Transverse colon (tissue), 4 donors: ENCODE measurements at regions not wholly inside any gene's neighbourhood (a gene's known extent, or its start where the extent isn't known, plus 50 kb on each side); places are given as distances from the start of the nearest gene placed in this dataset.

Experiments used
- POLR2A ChIP-seq: fragments of 450-650 bp; IDR thresholded peaks from one replicate; pipeline ENCODE4 v1.6.1; 2016; ENCODE audit warnings: antibody characterized with exemption, mild to moderate bottlenecking, moderate library complexity
- POLR2AphosphoS5 ChIP-seq, 3 donors: sonication (generic); formaldehyde crosslinking; IDR thresholded peaks; one replicate each; pipeline ENCODE4 v1.6.1; 2016; ENCODE audit warnings: antibody characterized with exemption in 3 of 3
- TF ChIP-seq, protein P1 (sequence below), 5 experiments: fragments of 200-600 bp in 3 of 5; fragments of 450-650 bp in 2 of 5; sonication (generic) in 3 of 5; IDR thresholded peaks; 1 replicate in 2 of 5; 2 replicates in 3 of 5; pipeline ENCODE4 v1.5.1; 2016 to 2017; ENCODE audit warnings: antibody characterized with exemption in 5 of 5, inconsistent platforms in 3 of 5, mild to moderate bottlenecking in 2 of 5, moderate library complexity in 1 of 5

DNA sequence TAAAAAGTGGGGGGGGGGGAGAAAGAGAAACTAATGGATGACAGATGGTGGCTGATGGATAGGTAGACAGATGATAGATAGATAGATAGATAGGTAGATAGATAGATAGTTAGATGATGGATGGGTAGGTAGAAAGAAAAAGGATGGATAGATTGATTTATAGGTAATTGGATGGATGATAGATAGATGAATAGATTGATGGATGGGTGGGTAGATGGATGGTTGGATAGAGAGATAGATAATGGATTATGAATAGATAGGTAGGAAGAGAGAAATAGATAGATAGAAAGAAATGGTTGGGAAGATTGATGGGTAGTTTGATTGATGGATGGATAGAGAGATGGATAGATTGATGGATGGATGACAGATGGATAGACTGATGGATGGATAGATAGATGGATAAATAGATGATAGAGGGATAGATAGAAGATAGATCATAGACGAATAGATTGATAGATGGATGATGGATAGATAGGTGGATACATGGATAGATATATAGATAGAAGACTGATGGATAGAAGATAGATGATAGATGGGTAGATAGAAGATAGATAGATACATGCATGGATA is 337.1 kb downstream of the C16orf95 start:
- TF ChIP-seq, protein P1, sequence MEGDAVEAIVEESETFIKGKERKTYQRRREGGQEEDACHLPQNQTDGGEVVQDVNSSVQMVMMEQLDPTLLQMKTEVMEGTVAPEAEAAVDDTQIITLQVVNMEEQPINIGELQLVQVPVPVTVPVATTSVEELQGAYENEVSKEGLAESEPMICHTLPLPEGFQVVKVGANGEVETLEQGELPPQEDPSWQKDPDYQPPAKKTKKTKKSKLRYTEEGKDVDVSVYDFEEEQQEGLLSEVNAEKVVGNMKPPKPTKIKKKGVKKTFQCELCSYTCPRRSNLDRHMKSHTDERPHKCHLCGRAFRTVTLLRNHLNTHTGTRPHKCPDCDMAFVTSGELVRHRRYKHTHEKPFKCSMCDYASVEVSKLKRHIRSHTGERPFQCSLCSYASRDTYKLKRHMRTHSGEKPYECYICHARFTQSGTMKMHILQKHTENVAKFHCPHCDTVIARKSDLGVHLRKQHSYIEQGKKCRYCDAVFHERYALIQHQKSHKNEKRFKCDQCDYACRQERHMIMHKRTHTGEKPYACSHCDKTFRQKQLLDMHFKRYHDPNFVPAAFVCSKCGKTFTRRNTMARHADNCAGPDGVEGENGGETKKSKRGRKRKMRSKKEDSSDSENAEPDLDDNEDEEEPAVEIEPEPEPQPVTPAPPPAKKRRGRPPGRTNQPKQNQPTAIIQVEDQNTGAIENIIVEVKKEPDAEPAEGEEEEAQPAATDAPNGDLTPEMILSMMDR (IDR thresholded peaks at IDR 0.05), result no peak
- TF ChIP-seq POLR2AphosphoS5 (IDR thresholded peaks at IDR 0.05) (no peak), POLR2A (no peak)
